WTC11 (cell line): ENCODE measurements at regions not wholly inside any gene's neighbourhood (a gene's known extent, or its start where the extent isn't known, plus 50 kb on each side); places are given as distances from the start of the nearest gene placed in this dataset.

Experiments used
- TEAD4 ChIP-seq: sonication (generic); formaldehyde crosslinking; IDR thresholded peaks from 2 replicates; pipeline ENCODE4 v1.8.0; 2022; ENCODE audit warnings: mild to moderate bottlenecking, missing genetic modification reagents
- ZBTB21 ChIP-seq: sonication (generic); formaldehyde crosslinking; IDR thresholded peaks from 2 replicates; pipeline ENCODE4 v1.8.1; 2023; ENCODE audit warnings: mild to moderate bottlenecking, missing genetic modification reagents, borderline replicate concordance

DNA sequence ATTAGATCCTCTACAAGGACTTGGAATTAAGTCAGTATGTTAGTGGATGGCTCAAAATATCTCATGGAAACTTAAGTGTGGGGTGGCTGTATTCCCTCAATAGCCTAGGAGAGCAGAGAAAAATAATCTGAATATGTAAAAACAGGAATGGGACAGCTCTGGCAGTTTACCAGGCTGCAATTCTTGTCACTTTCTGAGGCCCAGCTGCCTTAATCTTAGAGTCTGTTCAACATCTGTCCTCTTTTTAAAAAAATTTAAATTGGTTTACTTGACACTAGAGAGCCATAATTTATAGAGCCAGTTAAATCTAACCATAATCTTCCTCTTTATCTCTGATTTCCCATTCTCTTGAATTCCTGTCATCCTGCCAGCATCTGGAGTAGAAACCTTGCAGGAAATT, 109.2 kb upstream of the CXCL13 start:
- no peak for TF ChIP-seq ZBTB21 (CRISPR knock-in tag)
- TF ChIP-seq TEAD4 (CRISPR knock-in tag), result no peak
